UCSD-AML1 (cell line): ENCODE measurements at regions not wholly inside any gene's neighbourhood (a gene's known extent, or its start where the extent isn't known, plus 50 kb on each side); places are given as distances from the start of the nearest gene placed in this dataset.

ENCODE experiments used
- DNase-seq: peaks from one replicate; lab custom pipeline; 2025; ENCODE audit not compliant: unreplicated experiment; lab: John Stamatoyannopoulos, UW

DNA sequence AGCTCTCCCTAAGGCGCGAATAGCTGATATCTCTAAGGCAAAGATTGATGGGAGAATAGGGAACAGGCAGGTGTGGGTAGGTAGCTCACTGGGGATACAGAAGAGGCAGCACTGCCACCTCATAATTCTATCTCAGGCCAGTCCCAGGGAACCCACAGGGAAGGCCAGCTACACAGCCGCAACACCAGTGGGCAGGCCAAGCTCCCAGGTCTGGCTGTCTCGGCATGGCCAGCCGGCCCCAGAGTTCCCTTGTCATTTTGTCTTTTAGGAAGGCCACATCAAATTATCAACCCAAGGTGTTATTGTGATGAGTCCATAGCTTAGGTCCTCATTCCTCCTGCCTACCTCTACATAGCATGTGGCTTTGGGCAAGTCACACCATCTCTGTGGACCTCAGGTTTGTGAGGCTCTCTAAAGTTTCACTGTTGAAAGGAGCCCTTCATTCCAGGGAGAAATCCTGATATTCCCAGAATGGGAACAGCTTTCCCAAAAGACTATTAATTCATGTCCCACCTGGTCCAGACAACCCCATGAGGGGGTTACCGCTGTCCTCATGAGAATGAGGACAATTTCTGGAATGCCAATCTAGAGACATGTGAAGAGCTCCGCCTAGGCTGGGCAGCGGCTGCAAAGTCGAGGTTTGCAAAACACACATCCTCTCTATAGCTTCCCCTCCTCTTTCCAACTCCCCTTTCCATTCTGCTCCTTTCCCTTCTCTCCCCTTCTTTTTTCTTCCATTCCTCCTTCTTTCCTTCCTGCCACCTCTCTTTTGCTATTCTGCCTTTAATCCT is 287.1 kb upstream of the ID2 start:
- no peak for DNase-seq

- DNase-seq = no peak
Measured at GRCh38 chr2:8395718-8396117, 286.1 kb upstream of the ID2 start.

GRCh38 chr2:8398040-8398668 is 283.7 kb upstream of the ID2 start:
- DNase-seq = no peak

GRCh38 chr2:8399731-8400130 is 282.1 kb upstream of the ID2 start:
- no peak for DNase-seq

GRCh38 chr2:8400196-8400595 is 281.7 kb upstream of the ID2 start:
- no peak for DNase-seq

GRCh38 chr2:8402222-8402621 is 279.6 kb upstream of the ID2 start:
- DNase-seq = no peak

GRCh38 chr2:8403876-8404275 is 278.0 kb upstream of the ID2 start:
- no peak for DNase-seq

DNA sequence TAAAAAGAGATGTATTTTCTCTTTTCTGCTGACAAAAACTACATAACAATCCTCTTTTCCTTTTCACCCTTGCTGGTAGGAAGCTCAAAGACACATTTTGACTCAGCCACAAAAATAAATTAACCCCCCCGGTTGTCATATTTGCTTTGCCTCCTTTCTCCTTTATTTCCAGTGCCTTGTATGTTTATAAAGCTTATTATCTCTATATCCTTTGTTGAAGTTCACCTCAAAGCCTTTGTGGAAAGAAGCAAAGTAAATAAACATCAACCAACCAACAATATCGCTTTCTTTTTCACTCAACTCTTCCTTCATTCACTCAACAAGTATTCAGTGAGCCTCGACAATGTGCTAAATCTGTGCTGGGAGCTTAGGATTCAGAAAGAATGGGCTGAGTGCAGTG is 276.5 kb upstream of the ID2 start:
- DNase-seq = no peak

DNA sequence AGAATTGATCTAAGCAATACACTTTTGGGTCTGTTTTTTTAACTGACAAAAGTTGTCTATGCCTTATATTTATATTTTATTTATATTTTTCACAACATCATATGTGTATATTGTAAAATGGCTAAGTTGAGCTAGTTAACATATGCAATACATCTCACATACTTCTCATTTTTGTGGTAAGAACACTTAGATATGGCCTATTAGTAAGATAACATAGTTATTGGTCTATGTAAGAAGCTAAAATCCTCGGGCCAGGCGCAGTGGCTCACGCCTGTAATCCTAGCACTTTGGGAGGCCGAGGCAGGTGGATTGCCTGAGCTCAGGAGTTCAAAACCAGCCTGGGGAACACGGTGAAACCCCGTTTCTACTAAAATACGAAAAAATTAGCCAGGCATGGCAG is 275.6 kb upstream of the ID2 start:
- no peak for DNase-seq

- no peak for DNase-seq
Measured at GRCh38 chr2:8407332-8407731, 274.5 kb upstream of the ID2 start.

GRCh38 chr2:8408560-8409460 is 273.0 kb upstream of the ID2 start:
- no peak for DNase-seq

GRCh38 chr2:8409461-8410260 is 272.2 kb upstream of the ID2 start:
- no peak for DNase-seq

GRCh38 chr2:8412082-8412481 is 269.8 kb upstream of the ID2 start:
- no peak for DNase-seq

GRCh38 chr2:8412586-8412985 is 269.3 kb upstream of the ID2 start:
- DNase-seq = no peak

- no peak for DNase-seq
Measured at GRCh38 chr2:8413589-8414135, 268.2 kb upstream of the ID2 start.

DNA sequence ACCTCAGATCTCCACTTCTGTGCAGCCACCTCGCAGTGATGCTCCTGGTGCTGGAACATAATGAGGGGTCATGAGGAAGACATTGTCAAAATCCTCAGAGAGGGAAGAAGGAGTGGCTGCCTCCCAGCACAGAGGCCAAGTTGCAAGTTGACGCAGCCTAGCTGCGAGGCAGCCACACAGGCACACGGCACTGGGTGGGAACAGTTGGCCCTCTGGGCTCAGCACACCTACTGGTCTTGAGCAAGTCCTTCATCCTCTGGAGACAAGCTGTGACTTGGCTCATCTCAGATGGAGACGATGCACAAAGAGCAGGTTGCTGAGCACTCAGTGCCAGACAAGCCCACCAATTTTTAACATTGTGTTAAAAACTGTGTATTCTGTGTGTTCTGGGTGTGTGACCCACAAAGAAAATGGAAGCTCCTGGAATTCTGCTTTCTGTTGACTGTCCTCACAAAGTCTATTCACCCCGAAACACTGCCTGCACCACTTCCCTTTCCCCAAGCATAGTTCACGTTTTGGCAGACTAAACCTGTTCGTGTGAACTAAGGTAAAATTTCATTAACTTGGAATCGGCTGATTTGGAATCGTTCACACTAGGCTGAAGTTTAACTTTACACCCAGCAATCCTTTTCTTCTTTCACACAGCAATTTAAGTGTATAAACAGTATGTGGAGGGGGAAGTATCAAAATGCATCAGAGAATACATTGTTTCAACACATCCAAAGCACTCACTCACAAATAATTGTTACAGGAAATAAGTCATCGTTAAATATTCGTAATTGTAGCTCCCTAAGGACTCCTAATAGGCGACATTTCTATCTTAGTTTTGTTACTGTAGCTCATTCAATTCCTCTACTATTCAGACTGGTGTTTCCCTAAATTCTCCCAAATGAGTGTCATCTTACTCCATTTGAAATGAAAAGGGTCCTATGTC is 266.6 kb upstream of the ID2 start:
- DNase-seq = no peak

GRCh38 chr2:8416001-8416571 is 265.8 kb upstream of the ID2 start:
- no peak for DNase-seq

DNA sequence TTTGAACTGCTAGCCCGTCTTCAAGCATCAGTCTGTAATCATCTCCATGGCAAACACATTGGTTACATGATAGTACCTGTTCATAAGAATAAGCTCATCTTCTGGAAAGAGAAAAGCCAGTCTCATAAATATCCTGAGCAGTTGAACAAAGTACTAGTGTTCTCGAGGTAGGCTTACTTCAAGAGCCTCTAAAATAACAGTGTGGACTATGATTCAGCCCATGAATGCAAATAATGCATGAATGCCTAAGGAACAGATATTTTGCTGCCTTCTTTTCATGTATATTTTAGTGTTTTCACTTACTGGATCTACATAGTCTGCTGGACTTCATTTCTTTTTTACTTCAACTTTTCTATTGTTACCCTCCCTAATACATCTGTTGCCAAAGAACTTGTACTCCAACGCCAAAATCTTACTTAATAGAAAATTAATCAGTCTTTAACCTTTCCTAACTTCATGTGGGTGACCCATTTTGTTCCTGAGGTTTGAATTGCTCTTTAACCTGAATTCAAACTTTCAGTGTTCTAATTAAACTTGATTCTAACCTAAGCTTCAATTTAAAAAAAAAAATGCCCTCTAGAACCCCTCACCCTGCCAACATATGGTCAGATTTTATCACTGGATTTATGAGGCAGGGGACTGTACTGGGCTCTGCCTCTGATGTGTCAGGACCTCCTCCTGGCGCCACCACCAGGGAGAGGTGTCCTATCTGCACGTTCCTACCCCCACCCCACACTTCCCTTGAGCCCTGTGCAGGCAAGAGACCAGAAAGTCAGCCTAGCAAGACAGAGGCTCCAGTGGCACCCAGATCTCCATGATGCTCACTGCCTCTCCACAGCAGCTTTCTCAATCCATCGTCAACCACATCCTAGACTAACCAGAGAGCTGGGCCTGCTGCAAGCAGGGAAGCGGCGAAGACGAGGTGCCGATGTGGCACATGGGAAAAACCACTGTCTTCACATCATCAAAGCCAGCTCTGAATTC is 264.7 kb upstream of the ID2 start:
- no peak for DNase-seq
